Body of pancreas (tissue), 4 donors: ENCODE measurements at regions not wholly inside any gene's neighbourhood (a gene's known extent, or its start where the extent isn't known, plus 50 kb on each side); places are given as distances from the start of the nearest gene placed in this dataset.

Source experiments
- ATAC-seq: fragments of 150-250 bp; one replicate; pipeline ENCODE4 v1.9.1; 2016
- DNase-seq, 4 donors: peaks; one replicate each; pipeline ENCODE4 v3.0.0-alpha.2; 2019
- H3K27ac ChIP-seq, 4 donors: fragments of 200-600 bp; sonication (generic); 1 replicate in 3 of 4; 2 replicates in 1 of 4; pipeline versions ENCODE4 v1.5.1 to v1.6.1; 2016 to 2019; ENCODE audit warnings: mild to moderate bottlenecking in 1 of 4, mixed read lengths in 1 of 4, moderate library complexity in 1 of 4
- H3K27me3 ChIP-seq, 2 donors: fragments of 200-600 bp; sonication (generic); one replicate each; pipeline ENCODE4 v1.6.0; 2016; ENCODE audit warnings: mild to moderate bottlenecking in 1 of 2
- H3K36me3 ChIP-seq, 2 donors: fragments of 200-600 bp; sonication (generic); replicated peaks in 1 of 2; 2 replicates each; pipeline ENCODE4 v1.5.1; 2016; ENCODE audit warnings: low read depth in 2 of 2; ENCODE audit not compliant: insufficient read depth in 1 of 2
- H3K4me1 ChIP-seq: fragments of 200-600 bp; sonication (generic); one replicate; pipeline ENCODE4 v1.6.0; 2016
- H3K4me3 ChIP-seq, 2 donors: fragments of 200-600 bp; sonication (generic); 1 replicate in 1 of 2; 2 replicates in 1 of 2; pipeline ENCODE4 v1.5.1; 2016 to 2019
- H3K9me3 ChIP-seq, 3 donors: fragments of 200-600 bp; sonication (generic); 1 replicate in 2 of 3; 2 replicates in 1 of 3; pipeline ENCODE4 v1.5.1; 2016
- CTCF ChIP-seq, 7 experiments: fragments of 450-650 bp in 4 of 7; fragments of 200-600 bp in 3 of 7; sonication (generic) in 3 of 7; IDR thresholded peaks; one replicate each; pipeline ENCODE4 v1.5.1; 2016 to 2019; ENCODE audit warnings: antibody characterized with exemption in 7 of 7
- POLR2A ChIP-seq, 3 donors: fragments of 450-650 bp; IDR thresholded peaks; one replicate each; pipeline ENCODE4 v1.6.1; 2016; ENCODE audit warnings: antibody characterized with exemption in 3 of 3, mild to moderate bottlenecking in 2 of 3
- WGBS, 2 donors: methylation state at CpG; one replicate each; pipeline ENCODE4 v1.1.5; 2017; 5-methylcytosine and 5-hydroxymethylcytosine counted together
- intact Hi-C: fragments of 100-400 bp; cut with DNase I; formaldehyde crosslinking; loops from one replicate; pipeline ENCODE4 v1.15.1; 2023

- Histone ChIP-seq H3K36me3 (no peaks in the 10 kb centered on the region), H3K27ac (no peak overlapping the region), H3K4me3 (no peak overlapping the region), H3K9me3 (no peaks in the 10 kb centered on the region), H3K4me1 (no peaks in the 10 kb centered on the region), H3K27me3 (no peaks in the 10 kb centered on the region)
- ATAC-seq, result no peak
- TF ChIP-seq POLR2A (IDR thresholded peaks at IDR 0.05) (no peak), CTCF (IDR thresholded peaks at IDR 0.05) (no peak)
- intact Hi-C loops, result no loop called here
- DNase-seq, result no peak
- WGBS, 2 donors, result 33 to 44% methylated on average over 22 to 23 of the region's 23 CpGs
Observed at GRCh38 chr22:26912655-26913345, 255.4 kb downstream of the MIAT start.

GRCh38 chr22:26914519-26915185 is 257.3 kb downstream of the MIAT start:
- H3K4me3 ChIP-seq, result no peak overlapping the region
- no peaks in the 10 kb centered on the region for H3K9me3 ChIP-seq
- H3K27me3 ChIP-seq, result no peaks in the 10 kb centered on the region
- DNase-seq (no peak), ATAC-seq (no peak)
- WGBS, 2 donors, result 73 to 76% methylated on average over 23 to 25 of the region's 25 CpGs
- H3K36me3 ChIP-seq, result no peaks in the 10 kb centered on the region
- H3K27ac ChIP-seq, result no peak overlapping the region
- no peaks in the 10 kb centered on the region for H3K4me1 ChIP-seq
- intact Hi-C loops, result no loop called here
- TF ChIP-seq POLR2A (IDR thresholded peaks at IDR 0.05), result no peak
- no peak for TF ChIP-seq CTCF (IDR thresholded peaks at IDR 0.05)

- Histone ChIP-seq H3K36me3 (no peaks in the 10 kb centered on the region), H3K27ac (no peak overlapping the region), H3K4me1 (no peaks in the 10 kb centered on the region), H3K9me3 (no peaks in the 10 kb centered on the region), H3K27me3 (no peaks in the 10 kb centered on the region), H3K4me3 (no peak overlapping the region)
- intact Hi-C loops, result no loop called here
- TF ChIP-seq POLR2A (IDR thresholded peaks at IDR 0.05) (no peak), CTCF (IDR thresholded peaks at IDR 0.05) (no peak)
- 79 to 83% methylated on average over 2 of the region's 2 CpGs for WGBS, 2 donors
- DNase-seq (no peak), ATAC-seq (no peak)
Observed at GRCh38 chr22:26916236-26916635, 258.8 kb downstream of the MIAT start.

- H3K27me3 ChIP-seq, result no peaks in the 10 kb centered on the region
Observed at GRCh38 chr22:26918226-26918625, 260.8 kb downstream of the MIAT start.

More at GRCh38 chr22:26918226-26918625, 260.8 kb downstream of the MIAT start:
- Histone ChIP-seq H3K27ac (no peak overlapping the region), H3K9me3 (no peaks in the 10 kb centered on the region), H3K36me3 (no peaks in the 10 kb centered on the region), H3K4me1 (no peaks in the 10 kb centered on the region), H3K4me3 (no peak overlapping the region)
- ATAC-seq (no peak), DNase-seq (no peak)
- 79 to 88% methylated on average over 3 of the region's 3 CpGs for WGBS, 2 donors
- intact Hi-C loops, result no loop called here
- TF ChIP-seq POLR2A (IDR thresholded peaks at IDR 0.05) (no peak), CTCF (IDR thresholded peaks at IDR 0.05) (no peak)
